OCI-LY7 (cell line): ENCODE measurements at regions not wholly inside any gene's neighbourhood (a gene's known extent, or its start where the extent isn't known, plus 50 kb on each side); places are given as distances from the start of the nearest gene placed in this dataset.

Experiments
- BruUV-seq: library from RNA; stranded (reverse); fragments of 400-500 nt; replicated peaks from 2 replicates; lab custom pipeline; 2021; lab: Mats Ljungman, UMichigan
- CTCF ChIA-PET: fragments of 300-600 bp; sonication (Branson Sonifier 250); formaldehyde crosslinking; loops from one replicate; lab custom pipeline; 2022; ENCODE audit warnings: antibody characterized with exemption; ENCODE audit not compliant: unreplicated experiment; lab: Charles Lee
- POLR2A ChIA-PET: fragments of 300-600 bp; sonication (Branson Sonifier 250); formaldehyde crosslinking; loops from one replicate; lab custom pipeline; 2022; ENCODE audit warnings: antibody characterized with exemption; lab: Charles Lee
- DNase-seq: peaks from one replicate; pipeline ENCODE4 v3.0.0-alpha.2; 2015; ENCODE audit warnings: low spot score
- H2AFZ ChIP-seq: fragments of 200-600 bp; sonication (generic), shearing (Covaris generic); 2 replicates; pipeline ENCODE4 v1.6.1; 2014; ENCODE audit warnings: mild to moderate bottlenecking, antibody characterized with exemption, low read length, moderate library complexity
- H3K27ac ChIP-seq: fragments of 200-600 bp; sonication (generic); 2 replicates; pipeline ENCODE4 v1.5.1; 2014; ENCODE audit warnings: mixed run types, low read depth, mild to moderate bottlenecking, moderate library complexity, low read length, inconsistent platforms; ENCODE audit not compliant: poor library complexity, severe bottlenecking
- H3K36me3 ChIP-seq: fragments of 200-600 bp; sonication (generic); 2 replicates; pipeline ENCODE4 v1.6.1; 2014; ENCODE audit warnings: mild to moderate bottlenecking, antibody characterized with exemption, low read length, moderate library complexity, mixed read lengths; ENCODE audit not compliant: insufficient read depth
- H3K4me1 ChIP-seq: fragments of 200-600 bp; sonication (generic); 2 replicates; pipeline ENCODE4 v1.5.1; 2014; ENCODE audit warnings: mild to moderate bottlenecking, low read length; ENCODE audit not compliant: insufficient read depth, poor library complexity, severe bottlenecking
- H3K4me2 ChIP-seq: fragments of 200-600 bp; sonication (generic); 2 replicates; pipeline ENCODE4 v1.6.1; 2014; ENCODE audit warnings: mild to moderate bottlenecking, low read length
- H3K4me3 ChIP-seq: fragments of 200-600 bp; sonication (generic); 2 replicates; pipeline ENCODE4 v1.5.1; 2014; ENCODE audit warnings: mild to moderate bottlenecking, low read depth, low read length; ENCODE audit not compliant: poor library complexity, severe bottlenecking
- H3K79me2 ChIP-seq: fragments of 200-600 bp; sonication (generic); 2 replicates; pipeline ENCODE4 v1.6.1; 2016; ENCODE audit warnings: low read depth, mild to moderate bottlenecking, low read length, moderate library complexity, mixed read lengths; ENCODE audit not compliant: insufficient read depth
- H3K9me2 ChIP-seq: fragments of 200-600 bp; sonication (generic); 2 replicates; pipeline ENCODE4 v1.6.1; 2016; ENCODE audit warnings: mild to moderate bottlenecking, low read length, mixed read lengths; ENCODE audit not compliant: insufficient read depth
- H3K9me3 ChIP-seq: fragments of 200-600 bp; sonication (generic); 2 replicates; pipeline ENCODE4 v1.6.1; 2014; ENCODE audit warnings: mild to moderate bottlenecking, mixed run types, low read length, mixed read lengths
- H4K20me1 ChIP-seq: fragments of 200-600 bp; sonication (generic); 2 replicates; pipeline ENCODE4 v1.6.1; 2014; ENCODE audit warnings: mild to moderate bottlenecking, antibody characterized with exemption, low read length, moderate library complexity, mixed read lengths; ENCODE audit not compliant: insufficient read depth
- EZH2phosphoT487 ChIP-seq: fragments of 200-600 bp; sonication (generic); IDR thresholded peaks from 2 replicates; pipeline ENCODE4 v1.6.1; 2018; ENCODE audit warnings: low read depth, borderline replicate concordance, mild to moderate bottlenecking, mixed run types, antibody characterized with exemption, low read length, moderate library complexity, mixed read lengths
- intact Hi-C: fragments of 100-400 bp; cut with micrococcal nuclease; formaldehyde crosslinking; loops from one replicate; pipeline ENCODE4 v1.10.0; 2022; ENCODE audit not compliant: unreplicated experiment
- TF ChIP-seq, protein P1 (sequence below): fragments of 200-600 bp; sonication (generic); conservative IDR thresholded peaks from 2 replicates; pipeline ENCODE4 v1.5.1; 2014; ENCODE audit warnings: mild to moderate bottlenecking, antibody characterized with exemption, low read length, moderate library complexity, mixed read lengths

DNA sequence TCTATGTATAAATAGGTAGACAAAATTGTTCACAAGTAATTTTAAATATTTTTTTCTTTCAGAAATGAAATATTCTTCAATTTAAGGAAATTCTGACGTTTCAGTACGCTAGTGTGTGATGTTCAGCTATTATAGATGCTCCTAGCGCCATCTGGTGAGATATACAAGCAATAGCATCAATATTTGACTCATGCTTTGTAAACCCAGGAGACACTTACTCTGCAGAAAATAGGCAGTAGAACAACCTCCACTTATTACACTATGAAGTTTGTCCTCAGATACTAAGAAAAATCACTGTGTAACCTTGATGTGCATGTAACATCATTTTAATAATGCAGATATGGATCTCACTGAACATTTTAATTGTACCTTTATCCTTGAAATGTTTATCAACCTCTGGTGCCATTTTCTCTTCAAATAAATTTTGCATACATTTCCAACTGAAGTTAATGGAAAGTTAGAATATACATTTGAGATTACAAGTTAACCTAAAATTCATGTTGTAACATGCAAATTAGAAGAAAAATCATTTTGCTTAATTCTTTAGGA lies 151.5 kb upstream of the FAM3C start:
- ChIA-PET POLR2A (interaction anchor here (0.6 kb wide), 1 partner anchor 190 kb away, joined by 4 read pairs; no protein-coding TSS in a partner anchor), CTCF (no interaction called here)
- Histone ChIP-seq H3K9me2 (no peaks in the 10 kb centered on the region), H4K20me1 (no peaks in the 10 kb centered on the region), H3K4me1 (no peaks in the 10 kb centered on the region), H3K79me2 (no peaks in the 10 kb centered on the region), H3K4me2 (no peak overlapping the region), H2AFZ (peak overlapping the region; percentile 40; the same call in 1 of the 2 replicates), H3K9me3 (no peaks in the 10 kb centered on the region), H3K4me3 (no peak overlapping the region), H3K36me3 (no peaks in the 10 kb centered on the region), H3K27ac (no peak overlapping the region)
- intact Hi-C loops = loop anchor here (1.0 to 5.0 kb wide), 2 partner anchors 181 to 420 kb away; no protein-coding TSS in a partner anchor
- peak; percentile 75 for DNase-seq
- TF ChIP-seq, protein P1, sequence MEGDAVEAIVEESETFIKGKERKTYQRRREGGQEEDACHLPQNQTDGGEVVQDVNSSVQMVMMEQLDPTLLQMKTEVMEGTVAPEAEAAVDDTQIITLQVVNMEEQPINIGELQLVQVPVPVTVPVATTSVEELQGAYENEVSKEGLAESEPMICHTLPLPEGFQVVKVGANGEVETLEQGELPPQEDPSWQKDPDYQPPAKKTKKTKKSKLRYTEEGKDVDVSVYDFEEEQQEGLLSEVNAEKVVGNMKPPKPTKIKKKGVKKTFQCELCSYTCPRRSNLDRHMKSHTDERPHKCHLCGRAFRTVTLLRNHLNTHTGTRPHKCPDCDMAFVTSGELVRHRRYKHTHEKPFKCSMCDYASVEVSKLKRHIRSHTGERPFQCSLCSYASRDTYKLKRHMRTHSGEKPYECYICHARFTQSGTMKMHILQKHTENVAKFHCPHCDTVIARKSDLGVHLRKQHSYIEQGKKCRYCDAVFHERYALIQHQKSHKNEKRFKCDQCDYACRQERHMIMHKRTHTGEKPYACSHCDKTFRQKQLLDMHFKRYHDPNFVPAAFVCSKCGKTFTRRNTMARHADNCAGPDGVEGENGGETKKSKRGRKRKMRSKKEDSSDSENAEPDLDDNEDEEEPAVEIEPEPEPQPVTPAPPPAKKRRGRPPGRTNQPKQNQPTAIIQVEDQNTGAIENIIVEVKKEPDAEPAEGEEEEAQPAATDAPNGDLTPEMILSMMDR = peak; percentile 91
- no peak for TF ChIP-seq EZH2phosphoT487
- BruUV-seq = no TSS peak

DNA sequence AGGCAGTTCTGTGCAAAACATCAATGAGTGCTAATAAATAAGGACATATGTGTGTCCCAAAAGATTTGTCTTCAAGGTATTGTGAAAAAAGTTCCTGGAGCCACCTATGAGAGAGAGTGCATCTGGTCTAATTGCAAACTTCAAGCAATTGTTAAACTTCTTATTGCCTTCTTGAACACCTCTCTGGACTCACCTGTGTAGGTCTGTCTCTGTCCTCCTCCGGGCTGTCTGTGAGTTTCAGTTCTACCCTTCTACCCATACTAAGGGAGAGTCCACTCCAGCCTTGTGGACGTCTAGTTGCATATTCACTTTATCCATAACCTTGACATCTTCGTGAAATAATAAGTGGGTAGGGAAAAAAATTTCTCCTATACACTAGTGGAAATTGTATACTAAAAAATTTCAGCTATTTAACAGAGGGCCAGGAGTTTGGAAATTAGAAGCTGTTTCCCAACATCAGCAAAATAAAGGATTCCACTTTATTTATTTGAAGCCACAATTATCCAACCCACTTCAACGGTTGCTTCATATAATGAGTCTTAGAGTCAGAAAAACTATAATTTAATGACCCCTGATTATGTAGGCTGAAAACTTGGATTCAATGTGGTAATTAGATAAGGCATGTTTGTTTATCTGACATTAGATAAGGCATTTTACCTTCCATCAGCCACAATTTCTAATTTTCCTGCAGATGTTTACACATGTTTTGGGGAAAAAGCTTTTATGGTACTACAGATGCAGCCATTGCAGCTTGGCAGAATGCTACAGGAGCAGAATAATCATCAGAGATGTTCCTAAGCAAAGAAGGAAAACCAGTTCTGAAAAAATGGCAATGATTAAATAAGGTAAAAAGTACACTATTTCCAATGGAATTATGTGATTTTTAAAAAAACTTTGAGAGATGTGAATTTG lies 150.8 kb upstream of the FAM3C start:
- no TSS peak for BruUV-seq
- TF ChIP-seq, protein P1 = no peak
- no peak for TF ChIP-seq EZH2phosphoT487
- no peaks in the 10 kb centered on the region for H3K36me3 ChIP-seq
- H2AFZ ChIP-seq = peak overlapping the region; percentile 40; the same call in 1 of the 2 replicates
- H4K20me1 ChIP-seq = no peaks in the 10 kb centered on the region
- no peaks in the 10 kb centered on the region for H3K79me2 ChIP-seq
- intact Hi-C loops = loop anchor here (1.0 to 5.0 kb wide), 2 partner anchors 181 to 420 kb away; no protein-coding TSS in a partner anchor
- H3K9me3 ChIP-seq = no peaks in the 10 kb centered on the region
- H3K4me1 ChIP-seq = no peaks in the 10 kb centered on the region
- H3K9me2 ChIP-seq = no peaks in the 10 kb centered on the region
- no peak overlapping the region for H3K4me3 ChIP-seq
- no peak for DNase-seq
- POLR2A ChIA-PET = interaction anchor here (0.6 to 1.0 kb wide), 3 partner anchors 23 to 617 kb away, joined by 3 to 4 read pairs (median 3); no protein-coding TSS in a partner anchor
- no peak overlapping the region for H3K4me2 ChIP-seq
- CTCF ChIA-PET = no interaction called here
- H3K27ac ChIP-seq = no peak overlapping the region
